GM12892 (cell line): ENCODE measurements at regions not wholly inside any gene's neighbourhood (a gene's known extent, or its start where the extent isn't known, plus 50 kb on each side); places are given as distances from the start of the nearest gene placed in this dataset.

Source experiments
- DNase-seq: peaks from one replicate; pipeline ENCODE4 v3.0.0; 2011; ENCODE audit not compliant: insufficient read length
- FAIRE-seq: peaks from 2 replicates; lab custom pipeline; 2011; peaks lifted over from hg19 to GRCh38; lab: Jason Lieb, UNC
- POLR2A ChIP-seq: IDR thresholded peaks from 2 replicates; pipeline ENCODE4 v1.6.1; 2011; ENCODE audit warnings: low read depth, low read length, control low read depth
- POLR2AphosphoS5 ChIP-seq: IDR thresholded peaks from 2 replicates; pipeline ENCODE4 v1.6.1; 2011; ENCODE audit warnings: low read depth, low read length, control low read depth
- TAF1 ChIP-seq: IDR thresholded peaks from 2 replicates; pipeline ENCODE4 v1.6.1; 2011; ENCODE audit warnings: low read depth, mild to moderate bottlenecking, control low read depth, low read length, borderline replicate concordance

DNA sequence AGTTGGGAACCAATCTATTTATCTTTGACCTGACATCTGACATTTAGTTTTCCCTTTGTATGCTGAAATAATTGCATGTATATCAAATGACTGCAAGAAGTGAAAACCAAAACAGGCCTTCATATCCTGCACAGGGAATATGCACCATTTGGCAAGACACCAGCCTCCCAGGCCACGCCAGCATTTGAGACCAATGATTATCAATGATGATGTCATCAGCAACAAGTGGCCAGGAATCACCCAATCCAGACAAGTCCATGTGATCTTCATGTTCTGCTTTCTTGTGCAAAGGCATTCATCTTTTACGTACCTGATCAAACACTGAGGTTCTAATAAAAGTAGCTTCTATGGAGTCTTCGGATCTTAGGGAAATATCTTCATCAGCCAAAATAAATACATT, 107.4 kb upstream of the TENT5A start:
- DNase-seq (no peak), FAIRE-seq (no peak)
- TF ChIP-seq POLR2AphosphoS5 (no peak), POLR2A (no peak), TAF1 (no peak)

GRCh38 chr6:81857812-81858211, 105.3 kb upstream of the TENT5A start:
- DNase-seq (no peak), FAIRE-seq (no peak)
- TF ChIP-seq POLR2AphosphoS5: no peak
- no peak for TF ChIP-seq TAF1
- TF ChIP-seq POLR2A: no peak

- no peak for FAIRE-seq
Measured at GRCh38 chr6:81856872-81857271, 104.4 kb upstream of the TENT5A start.

GRCh38 chr6:81854474-81854873, 102.0 kb upstream of the TENT5A start:
- FAIRE-seq: no peak
- TF ChIP-seq TAF1 (no peak), POLR2AphosphoS5 (no peak), POLR2A (no peak)
- no peak for DNase-seq

More at GRCh38 chr6:81856872-81857271, 104.4 kb upstream of the TENT5A start:
- DNase-seq: no peak
- TF ChIP-seq TAF1 (no peak), POLR2AphosphoS5 (no peak), POLR2A (no peak)

GRCh38 chr6:81853975-81854374, 101.5 kb upstream of the TENT5A start:
- DNase-seq (no peak), FAIRE-seq (no peak)
- TF ChIP-seq POLR2AphosphoS5: no peak
- no peak for TF ChIP-seq TAF1
- no peak for TF ChIP-seq POLR2A

DNA sequence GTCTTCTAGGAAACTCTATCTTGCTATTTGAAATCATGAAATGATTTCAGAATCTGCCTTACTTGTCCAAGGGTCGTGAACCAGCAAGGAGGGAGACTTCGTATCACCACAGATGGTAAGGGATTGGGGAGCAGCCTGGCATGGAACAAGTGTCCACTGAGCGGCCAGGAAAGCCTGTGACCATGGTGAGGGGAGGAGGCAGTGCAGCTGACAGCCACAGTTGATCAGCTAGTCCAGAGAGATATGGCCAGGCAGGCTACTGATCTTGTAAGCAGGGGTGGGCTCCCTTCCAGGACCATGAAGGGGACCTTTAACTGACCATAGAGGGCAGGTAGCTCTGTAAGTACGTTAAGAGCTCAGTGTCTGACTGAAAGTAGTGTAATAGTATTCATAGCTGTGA, 96.8 kb upstream of the TENT5A start:
- TF ChIP-seq POLR2AphosphoS5: no peak
- no peak for TF ChIP-seq TAF1
- TF ChIP-seq POLR2A: no peak
- no peak for FAIRE-seq
- DNase-seq: no peak

GRCh38 chr6:81847866-81848265, 95.4 kb upstream of the TENT5A start:
- TF ChIP-seq POLR2AphosphoS5: no peak
- DNase-seq (no peak), FAIRE-seq (no peak)

GRCh38 chr6:81844686-81845085, 92.2 kb upstream of the TENT5A start:
- TF ChIP-seq TAF1 (no peak), POLR2AphosphoS5 (no peak), POLR2A (no peak)
- DNase-seq (no peak), FAIRE-seq (no peak)

GRCh38 chr6:81843302-81843701, 90.8 kb upstream of the TENT5A start:
- TF ChIP-seq POLR2AphosphoS5 (no peak), POLR2A (no peak), TAF1 (no peak)
- no peak for DNase-seq
- no peak for FAIRE-seq

DNA sequence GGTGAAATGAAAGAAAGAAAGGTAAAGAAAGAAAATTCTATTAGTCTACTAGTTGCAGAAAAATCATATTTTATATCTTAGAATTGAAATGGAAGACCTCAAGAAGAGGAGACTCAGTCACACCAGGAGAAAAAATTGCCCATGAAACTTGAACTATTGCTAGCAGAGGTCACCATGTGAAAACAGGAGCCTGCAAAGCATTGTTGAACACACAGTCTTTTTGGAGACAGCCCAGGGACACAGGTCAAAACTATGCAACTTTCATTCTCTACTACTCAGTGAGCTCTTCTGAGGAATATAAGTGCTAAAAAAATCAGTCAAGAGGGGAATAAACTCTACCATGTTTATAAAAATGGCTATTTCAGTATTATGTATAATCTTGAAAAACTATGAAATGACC, 89.8 kb upstream of the TENT5A start:
- DNase-seq: no peak
- no peak for TF ChIP-seq POLR2AphosphoS5
- TF ChIP-seq POLR2A: no peak
- no peak for FAIRE-seq

GRCh38 chr6:81838724-81839426, 86.4 kb upstream of the TENT5A start:
- FAIRE-seq (no peak), DNase-seq (no peak)
- no peak for TF ChIP-seq POLR2A
- TF ChIP-seq POLR2AphosphoS5: no peak
- no peak for TF ChIP-seq TAF1

- TF ChIP-seq POLR2A: no peak
- no peak for TF ChIP-seq POLR2AphosphoS5
- no peak for TF ChIP-seq TAF1
- FAIRE-seq (no peak), DNase-seq (no peak)
Measured at GRCh38 chr6:81838031-81838430, 85.5 kb upstream of the TENT5A start.

DNA sequence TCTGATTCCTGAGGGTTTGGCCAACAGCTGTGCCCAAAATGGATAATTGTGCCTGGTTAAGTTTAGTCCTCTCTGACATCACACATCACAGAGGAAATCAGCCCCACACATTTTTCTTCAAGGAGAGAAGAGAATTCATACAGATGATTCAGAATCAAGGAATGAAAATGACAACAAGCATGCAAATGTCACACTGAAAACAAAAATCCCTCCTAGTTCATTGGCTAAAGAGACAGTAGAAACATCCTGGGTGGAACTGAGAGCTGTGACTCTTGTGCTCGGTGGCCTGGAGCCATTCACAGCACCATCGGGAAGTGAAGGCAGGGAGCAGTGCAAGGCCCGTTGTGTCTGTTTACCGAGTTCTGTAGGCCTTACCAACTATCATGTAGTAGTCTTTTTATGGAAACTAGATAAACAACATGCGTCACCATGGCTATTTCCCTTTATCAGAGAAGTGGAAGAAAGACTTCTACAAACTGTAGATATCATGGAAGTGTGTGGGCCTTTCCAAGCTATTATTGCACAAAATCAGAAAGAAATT, 81.7 kb upstream of the TENT5A start:
- FAIRE-seq (no peak), DNase-seq (no peak)
- no peak for TF ChIP-seq POLR2AphosphoS5
- TF ChIP-seq POLR2A: no peak
- TF ChIP-seq TAF1: no peak
